ENCODE measurements at regions not wholly inside any gene's neighbourhood (a gene's known extent, or its start where the extent isn't known, plus 50 kb on each side); places are given as distances from the start of the nearest gene placed in this dataset.

DNA sequence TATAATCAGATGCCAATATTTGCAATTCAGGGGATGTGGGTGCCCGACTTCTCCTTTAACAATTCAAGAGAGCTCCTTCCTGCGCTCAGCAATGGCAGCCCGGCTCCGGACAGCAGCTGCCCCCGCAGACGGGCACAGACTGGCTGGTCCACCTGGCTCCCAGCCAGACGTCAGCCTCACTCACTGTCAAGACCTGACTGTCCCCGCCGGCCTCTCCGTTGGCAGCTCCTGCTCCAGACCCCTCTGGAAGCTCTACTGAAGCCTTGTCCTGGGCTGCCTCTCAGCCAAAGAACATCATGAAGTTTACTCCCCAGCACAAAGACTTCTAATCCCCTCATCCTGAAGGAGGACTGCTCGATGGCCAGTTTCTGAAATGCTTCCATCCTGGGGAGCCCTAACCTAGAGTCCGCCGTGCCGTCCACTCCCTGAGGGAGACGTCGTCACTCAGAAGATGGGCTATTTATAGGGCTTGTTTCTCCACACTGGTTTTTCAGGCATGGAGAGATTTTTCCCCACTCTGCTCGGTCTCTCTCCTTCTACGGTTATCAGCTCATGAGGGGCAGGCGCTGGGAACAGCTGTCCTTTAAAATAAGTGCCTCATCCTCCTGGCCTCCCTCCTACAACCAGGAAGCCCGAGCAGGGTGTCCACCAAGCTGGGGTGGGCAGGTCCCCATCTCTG, 126.2 kb downstream of the RFLNA start:
- TF ChIP-seq, protein P1, sequence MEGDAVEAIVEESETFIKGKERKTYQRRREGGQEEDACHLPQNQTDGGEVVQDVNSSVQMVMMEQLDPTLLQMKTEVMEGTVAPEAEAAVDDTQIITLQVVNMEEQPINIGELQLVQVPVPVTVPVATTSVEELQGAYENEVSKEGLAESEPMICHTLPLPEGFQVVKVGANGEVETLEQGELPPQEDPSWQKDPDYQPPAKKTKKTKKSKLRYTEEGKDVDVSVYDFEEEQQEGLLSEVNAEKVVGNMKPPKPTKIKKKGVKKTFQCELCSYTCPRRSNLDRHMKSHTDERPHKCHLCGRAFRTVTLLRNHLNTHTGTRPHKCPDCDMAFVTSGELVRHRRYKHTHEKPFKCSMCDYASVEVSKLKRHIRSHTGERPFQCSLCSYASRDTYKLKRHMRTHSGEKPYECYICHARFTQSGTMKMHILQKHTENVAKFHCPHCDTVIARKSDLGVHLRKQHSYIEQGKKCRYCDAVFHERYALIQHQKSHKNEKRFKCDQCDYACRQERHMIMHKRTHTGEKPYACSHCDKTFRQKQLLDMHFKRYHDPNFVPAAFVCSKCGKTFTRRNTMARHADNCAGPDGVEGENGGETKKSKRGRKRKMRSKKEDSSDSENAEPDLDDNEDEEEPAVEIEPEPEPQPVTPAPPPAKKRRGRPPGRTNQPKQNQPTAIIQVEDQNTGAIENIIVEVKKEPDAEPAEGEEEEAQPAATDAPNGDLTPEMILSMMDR (conservative IDR thresholded peaks at IDR 0.05): no peak
- Mint-ChIP-seq H3K36me3 (ENCODE audit: insufficient read depth in 1 of 3, low read depth in 3 of 3) (peaks cover 30 to 71% (median 58%) of the 10 kb centered on the region in 3 experiments; a peak in 6 of 7 replicates), H3K27me3 (ENCODE audit: low read depth) (no peaks in the 10 kb centered on the region), H3K27ac (peak overlapping the region in 2 of 3 experiments; percentile 68 to 71; a peak in 2 of 7 replicates), H3K4me3 (no peak overlapping the region), H3K4me1 (peaks cover 9 to 14% of the 10 kb centered on the region in 2 experiments), H3K9me3 (no peaks in the 10 kb centered on the region)
- Histone ChIP-seq H3K9ac (ENCODE audit: extremely low read depth, insufficient read length, low read length) (no peak overlapping the region), H3K14ac (ENCODE audit: insufficient read depth, low read length) (no peak overlapping the region), H3K27ac (ENCODE audit: insufficient read length, low read depth, low read length) (no peak overlapping the region), H2BK20ac (ENCODE audit: low read depth, low read length, poor library complexity, severe bottlenecking) (no peak overlapping the region), H4K8ac (replicated peaks; ENCODE audit: insufficient read length, low read depth, low read length) (no peak overlapping the region), H2BK5ac (ENCODE audit: insufficient read length, low read length) (no peak overlapping the region), H3K23ac (ENCODE audit: insufficient read length, low read depth, low read length) (no peak overlapping the region), H4K20me1 (ENCODE audit: control insufficient read depth, insufficient read depth, insufficient read length) (no peaks in the 10 kb centered on the region), H3K79me2 (ENCODE audit: insufficient read depth, low read length) (no peaks in the 10 kb centered on the region), H3K4me1 (ENCODE audit: insufficient read depth, low read length) (no peaks in the 10 kb centered on the region; the same call in 1 of the 2 replicates), H3K4ac (ENCODE audit: low read depth, low read length) (no peak overlapping the region), H4K91ac (ENCODE audit: insufficient read length, low read depth, low read length) (no peak overlapping the region), H3K18ac (ENCODE audit: insufficient read length, low read depth, low read length) (no peak overlapping the region), H3K56ac (ENCODE audit: insufficient read length, low read depth, low read length) (no peak overlapping the region), H4K5ac (ENCODE audit: insufficient read length, low read depth, low read length) (no peak overlapping the region), H3K4me2 (ENCODE audit: insufficient read depth, insufficient read length, low read length) (no peak overlapping the region), H2BK12ac (ENCODE audit: insufficient read length, low read depth, low read length) (no peak overlapping the region), H3K79me1 (ENCODE audit: insufficient read depth, low read depth, low read length, poor library complexity, severe bottlenecking) (no peaks in the 10 kb centered on the region), H3K9me3 (ENCODE audit: control insufficient read depth, low read depth, low read length) (no peaks in the 10 kb centered on the region), H2AK5ac (ENCODE audit: insufficient read length, low read length) (no peak overlapping the region), H3T11ph (ENCODE audit: low read length) (no peak overlapping the region), H2BK15ac (ENCODE audit: low read depth, low read length) (no peak overlapping the region), H2AFZ (ENCODE audit: low read length) (no peak overlapping the region), H3K27me3 (ENCODE audit: insufficient read depth, low read length) (no peaks in the 10 kb centered on the region), H2BK120ac (ENCODE audit: low read depth, low read length, poor library complexity, severe bottlenecking) (no peak overlapping the region), H3K23me2 (ENCODE audit: insufficient read length, low read depth, low read length, poor library complexity, severe bottlenecking) (no peaks in the 10 kb centered on the region)
- DNase-seq: no peak
- no CpG with 5 or more reads among the region's 20 CpGs for WGBS (ENCODE audit: extremely low coverage, insufficient read length, low lambda C conversion rate)

Data from H9 (cell line).